K562 (cell line): ENCODE measurements at regions not wholly inside any gene's neighbourhood (a gene's known extent, or its start where the extent isn't known, plus 50 kb on each side); places are given as distances from the start of the nearest gene placed in this dataset.

Source experiments
- ATAC-seq: fragments of 200-7000 bp; cut with Tn5 transposase; 3 replicates; pipeline ENCODE4 v1.9.1; 2020; ENCODE audit warnings: moderate library complexity
- BruUV-seq: library from RNA; stranded (reverse); fragments of 400-500 nt; replicated peaks from 2 replicates; lab custom pipeline; 2021; lab: Mats Ljungman, UMichigan
- CTCF ChIA-PET: fragments of 300-600 bp; formaldehyde crosslinking; extraction: SDS; loops from one replicate; lab custom pipeline; 2021; ENCODE audit warnings: low intra/inter-chr PET ratio; lab: Yijun Ruan, JAX
- POLR2A ChIA-PET: fragments of 300-600, 350-650 bp; sonication (Branson Sonifier 250); formaldehyde crosslinking; extraction: SDS; loops from one replicate; lab custom pipeline; 2021; ENCODE audit warnings: antibody characterized with exemption, inconsistent platforms; lab: Yijun Ruan, JAX
- DNase-seq, 4 experiments: peaks; one replicate each; pipeline versions ENCODE4 v3.0.0 to v3.0.0-alpha.2; 2011 to 2018; ENCODE audit warnings: low spot score in 3 of 4, mixed read lengths in 3 of 4; ENCODE audit errors: extremely low read depth in 1 of 4
- FAIRE-seq: peaks from 2 replicates; lab custom pipeline; 2011; peaks lifted over from hg19 to GRCh38; lab: Jason Lieb, UNC
- H2AFZ ChIP-seq: 2 replicates; pipeline ENCODE4 v1.6.0; 2011; ENCODE audit warnings: low read depth, low read length, control low read depth, inconsistent platforms
- H3K27ac ChIP-seq: fragments of 200-600 bp; 3 replicates; pipeline ENCODE4 v1.8.0; 2011; ENCODE audit warnings: low read depth, mild to moderate bottlenecking, control low read depth, inconsistent platforms, low read length, moderate library complexity, mixed read lengths; ENCODE audit errors: extremely low read depth
- H3K27me3 ChIP-seq, 2 experiments: fragments of 300-600 bp in 1 of 2; 2 replicates in 1 of 2; 3 replicates in 1 of 2; pipeline versions ENCODE4 v1.6.0 to v1.8.0; 2011; ENCODE audit warnings: inconsistent platforms in 2 of 2, low read length in 2 of 2, mild to moderate bottlenecking in 1 of 2, mixed read lengths in 1 of 2, moderate library complexity in 1 of 2; ENCODE audit not compliant: control insufficient read depth in 2 of 2, insufficient read depth in 2 of 2
- H3K36me3 ChIP-seq: fragments of 300-600 bp; 3 replicates; pipeline ENCODE4 v1.8.0; 2011; ENCODE audit warnings: mild to moderate bottlenecking, low read length, inconsistent platforms; ENCODE audit not compliant: control insufficient read depth, insufficient read depth
- H3K4me1 ChIP-seq, 2 experiments: fragments of 200-600 bp in 1 of 2; replicated peaks in 1 of 2; 2 replicates in 1 of 2; 3 replicates in 1 of 2; pipeline versions ENCODE4 v1.5.1 to v1.8.0; 2011; ENCODE audit warnings: inconsistent platforms in 2 of 2, low read length in 2 of 2, mild to moderate bottlenecking in 1 of 2, mixed read lengths in 1 of 2, moderate library complexity in 1 of 2; ENCODE audit not compliant: control insufficient read depth in 2 of 2, insufficient read depth in 2 of 2
- H3K4me2 ChIP-seq: 2 replicates; pipeline ENCODE4 v1.6.1; 2011; ENCODE audit warnings: low read length, control low read depth, inconsistent platforms, mixed read lengths; ENCODE audit not compliant: insufficient read depth
- H3K4me3 ChIP-seq: fragments of 200-600 bp; sonication (generic), shearing (Covaris generic); 2 replicates; pipeline ENCODE4 v1.5.1; 2016; ENCODE audit warnings: control low read depth, inconsistent platforms
- H3K79me2 ChIP-seq: fragments of 200-600 bp; 3 replicates; pipeline ENCODE4 v1.8.0; 2011; ENCODE audit warnings: low read length, inconsistent platforms; ENCODE audit not compliant: control insufficient read depth, insufficient read depth
- H3K9ac ChIP-seq, 2 experiments: 2 replicates each; pipeline versions ENCODE4 v1.6.0 to v1.6.1; 2011; ENCODE audit warnings: low read depth in 2 of 2, low read length in 2 of 2, control low read depth in 1 of 2, inconsistent platforms in 1 of 2, mild to moderate bottlenecking in 1 of 2, mixed read lengths in 1 of 2; ENCODE audit not compliant: insufficient read depth in 1 of 2
- H3K9me1 ChIP-seq: one replicate; pipeline ENCODE4 v1.6.0; 2011; ENCODE audit warnings: inconsistent platforms, mild to moderate bottlenecking, low read length, moderate library complexity; ENCODE audit not compliant: control insufficient read depth, insufficient read depth
- H3K9me3 ChIP-seq: replicated peaks from 2 replicates; pipeline ENCODE4 v1.5.1; 2011; ENCODE audit warnings: low read depth, low read length, inconsistent platforms; ENCODE audit not compliant: control insufficient read depth, insufficient read depth
- H4K20me1 ChIP-seq: replicated peaks from 2 replicates; pipeline ENCODE4 v1.6.1; 2011; ENCODE audit warnings: low read length, inconsistent platforms, mixed read lengths; ENCODE audit not compliant: control insufficient read depth, insufficient read depth
- CCAR2 ChIP-seq: fragments of 200-400 bp; formaldehyde crosslinking; IDR thresholded peaks from 2 replicates; pipeline ENCODE4 v1.6.1; 2017; ENCODE audit warnings: mild to moderate bottlenecking, low read depth, low read length
- CTCF ChIP-seq, 3 experiments: IDR thresholded peaks in 2 of 3; conservative IDR thresholded peaks in 1 of 3; 2 replicates each; pipeline ENCODE4 v1.5.1; 2011 to 2012; ENCODE audit warnings: low read length in 3 of 3, mild to moderate bottlenecking in 3 of 3, control low read depth in 2 of 3, improper control_type of control experiment in 1 of 3, inconsistent platforms in 1 of 3, low read depth in 1 of 3, mixed read lengths in 1 of 3, moderate library complexity in 1 of 3; ENCODE audit not compliant: insufficient read depth in 2 of 3
- E2F8 ChIP-seq: fragments of 450-650 bp; IDR thresholded peaks from 2 replicates; pipeline ENCODE4 v1.7.1; 2018; ENCODE audit warnings: mild to moderate bottlenecking, low read depth; ENCODE audit not compliant: partially characterized antibody
- ETV5 ChIP-seq: sonication (generic); formaldehyde crosslinking; IDR thresholded peaks from 2 replicates; pipeline ENCODE4 v1.4.0; 2020; ENCODE audit warnings: low read depth, mild to moderate bottlenecking, missing genetic modification reagents
- FIP1L1 ChIP-seq: fragments of 200-400 bp; formaldehyde crosslinking; IDR thresholded peaks from 2 replicates; pipeline ENCODE4 v1.6.1; 2018; ENCODE audit warnings: mild to moderate bottlenecking, low read depth, low read length; ENCODE audit not compliant: poor library complexity, severe bottlenecking
- OTX1 ChIP-seq: fragments of 450-650 bp; formaldehyde crosslinking; IDR thresholded peaks from 2 replicates; pipeline ENCODE4 v1.4.0; 2022; ENCODE audit warnings: mild to moderate bottlenecking
- PHTF2 ChIP-seq: fragments of 250-450 bp; sonication (Bioruptor Pico); IDR thresholded peaks from 2 replicates; pipeline ENCODE4 v1.5.0; 2021; ENCODE audit warnings: mild to moderate bottlenecking
- RB1 ChIP-seq: fragments of 450-650 bp; IDR thresholded peaks from 2 replicates; pipeline ENCODE4 v1.6.1; 2017; ENCODE audit warnings: low read depth, mild to moderate bottlenecking
- RERE ChIP-seq: sonication (generic); formaldehyde crosslinking; IDR thresholded peaks from 2 replicates; pipeline ENCODE4 v1.8.0; 2023; ENCODE audit warnings: missing genetic modification reagents, mild to moderate bottlenecking, borderline replicate concordance
- SLC30A9 ChIP-seq: fragments of 250-450 bp; sonication (Bioruptor Pico); IDR thresholded peaks from 2 replicates; pipeline ENCODE4 v1.8.0; 2022; ENCODE audit warnings: mild to moderate bottlenecking, moderate library complexity
- ZFP36 ChIP-seq: fragments of 150-350 bp; IDR thresholded peaks from 2 replicates; pipeline ENCODE4 v1.6.1; 2018; ENCODE audit warnings: low read length, low read depth; ENCODE audit not compliant: partially characterized antibody
- ZNF134 ChIP-seq: fragments of 250-450 bp; sonication (Bioruptor Pico); conservative IDR thresholded peaks from 2 replicates; pipeline ENCODE4 v1.4.0; 2020
- ZNF174 ChIP-seq: fragments of 250-450 bp; sonication (Bioruptor Pico); IDR thresholded peaks from 2 replicates; pipeline ENCODE4 v1.4.0; 2020; ENCODE audit warnings: mild to moderate bottlenecking
- WGBS: fragments of 100-300 bp; shearing (Covaris generic); methylation state at CpG from one replicate; pipeline ENCODE4 v1.1.6; 2016; ENCODE audit warnings: low coverage, mixed read lengths; ENCODE audit not compliant: insufficient coverage; ENCODE audit errors: missing lambda C conversion rate; 5-methylcytosine and 5-hydroxymethylcytosine counted together
- in situ Hi-C: fragments of 300-500 bp; cut with MboI; formaldehyde crosslinking; loops from 4 replicates; pipeline ENCODE4 v1.15.0; 2018; ENCODE audit warnings: inconsistent platforms, mixed read lengths
- intact Hi-C: fragments of 100-400 bp; cut with micrococcal nuclease; formaldehyde crosslinking; loops from 2 replicates; pipeline ENCODE4 v1.14.2; 2022

- Histone ChIP-seq H3K4me1 (no peaks in the 10 kb centered on the region), H3K9ac (no peak overlapping the region), H3K9me3 (no peaks in the 10 kb centered on the region), H3K36me3 (no peaks in the 10 kb centered on the region), H3K4me3 (no peak overlapping the region), H2AFZ (no peak overlapping the region), H3K9me1 (no peaks in the 10 kb centered on the region), H3K27ac (no peak overlapping the region), H3K79me2 (no peaks in the 10 kb centered on the region), H3K4me2 (no peak overlapping the region), H4K20me1 (no peaks in the 10 kb centered on the region), H3K27me3 (no peaks in the 10 kb centered on the region)
- intact Hi-C loops, result no loop called here
- FAIRE-seq (no peak), ATAC-seq (no peak), DNase-seq (no peak)
- WGBS, result 2% methylated on average over 3 of the region's 3 CpGs
- in situ Hi-C loops, result no loop called here
- CTCF ChIA-PET, result no interaction called here
- no TSS peak for BruUV-seq
- POLR2A ChIA-PET, result no interaction called here
- TF ChIP-seq CCAR2 (no peak), E2F8 (no peak), FIP1L1 (no peak), CTCF (IDR thresholded peaks at IDR 0.05 in 2 of 3, conservative IDR thresholded peaks at IDR 0.05 in 1 of 3; ENCODE audit: insufficient read depth in 2 of 3, low read depth in 1 of 3, low read length in 3 of 3) (no peak), PHTF2 (no peak), SLC30A9 (CRISPR knock-in tag) (no peak), OTX1 (no peak), RB1 (no peak), ZNF174 (CRISPR knock-in tag) (no peak), ZNF134 (no peak), RERE (CRISPR knock-in tag) (no peak), ETV5 (no peak), ZFP36 (no peak)
Observed at GRCh38 chr3:173304182-173304800, 93.3 kb upstream of the NLGN1 start.
